ENCODE measurements at regions not wholly inside any gene's neighbourhood (a gene's known extent, or its start where the extent isn't known, plus 50 kb on each side); places are given as distances from the start of the nearest gene placed in this dataset.

DNA sequence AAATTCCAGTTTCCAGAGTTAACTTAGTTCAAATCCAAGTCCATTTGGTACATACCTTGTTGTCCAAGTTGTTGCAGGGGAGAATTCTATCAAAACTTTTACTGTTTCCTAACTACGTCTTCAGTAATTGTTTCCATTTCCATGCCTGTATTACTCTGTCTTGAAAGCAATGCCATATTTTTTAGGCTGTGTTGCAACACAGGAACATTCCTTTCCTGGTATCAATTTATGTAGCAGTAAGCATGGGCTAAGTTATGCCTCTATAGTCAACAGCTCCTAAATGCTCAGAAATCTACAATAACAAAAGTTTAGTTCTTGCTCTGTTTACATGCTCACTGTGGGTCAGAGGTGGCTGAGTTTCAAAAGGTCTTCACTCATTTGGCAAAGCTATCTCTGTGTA is 1943.8 kb upstream of the PIK3C3 start:
- no peak for DNase-seq

DNA sequence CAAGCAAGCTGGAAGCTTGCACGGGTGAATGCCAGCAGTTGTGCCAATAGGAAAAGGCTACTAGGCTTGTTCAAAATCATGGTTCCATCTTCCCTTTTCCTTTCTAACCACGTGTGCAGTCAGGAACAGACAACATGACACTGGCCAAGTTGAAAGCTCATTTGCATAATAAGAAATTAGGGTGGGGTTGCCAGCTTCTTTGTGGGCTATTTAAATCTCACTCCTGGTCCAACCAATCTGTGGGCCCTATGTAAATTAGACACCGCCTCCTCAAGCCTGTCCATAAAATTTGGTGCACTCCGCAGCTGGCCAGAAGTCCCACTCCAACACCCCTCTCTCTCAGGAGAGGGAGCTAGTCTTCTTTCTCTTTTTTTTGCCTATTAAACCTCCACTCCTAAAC is 1948.4 kb upstream of the PIK3C3 start:
- DNase-seq: no peak

DNA sequence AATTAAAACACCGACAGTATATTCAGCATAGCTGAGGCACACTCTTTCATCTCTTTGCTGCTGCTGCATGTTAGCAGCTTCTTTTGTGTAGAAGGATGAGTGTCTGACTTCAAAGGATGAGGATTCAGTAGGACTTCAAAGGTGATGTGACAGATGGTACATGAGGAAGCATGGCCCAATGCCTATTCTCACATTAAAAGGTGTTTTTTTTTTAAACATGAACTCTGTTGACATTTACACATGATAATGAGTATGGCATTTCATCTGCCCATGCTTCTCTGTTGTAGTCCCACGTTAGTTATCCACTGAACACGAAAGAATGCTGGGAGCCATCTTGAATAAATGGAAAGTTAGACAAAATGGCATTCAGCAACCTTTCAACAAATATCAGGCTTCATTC is 1950.8 kb upstream of the PIK3C3 start:
- no peak for DNase-seq

DNA sequence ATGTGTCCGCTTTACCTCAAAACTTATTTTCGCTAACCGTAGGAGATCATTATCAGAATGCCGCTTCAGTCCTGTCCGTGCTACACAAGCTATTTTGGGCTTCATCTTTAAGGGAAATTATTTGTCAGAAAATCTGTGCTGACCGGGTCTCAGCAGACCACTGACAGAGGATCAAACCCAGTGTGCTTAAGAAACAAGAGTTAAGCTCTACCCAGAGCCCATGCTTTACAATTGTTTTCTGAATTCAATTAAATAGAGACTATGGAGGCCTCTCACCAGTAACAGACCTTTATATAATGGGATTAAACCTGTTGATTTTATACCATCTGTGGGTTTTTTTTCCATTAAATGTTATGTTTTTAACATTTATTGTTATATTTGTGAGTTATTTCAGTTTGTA is 1956.7 kb upstream of the PIK3C3 start:
- DNase-seq: no peak

DNA sequence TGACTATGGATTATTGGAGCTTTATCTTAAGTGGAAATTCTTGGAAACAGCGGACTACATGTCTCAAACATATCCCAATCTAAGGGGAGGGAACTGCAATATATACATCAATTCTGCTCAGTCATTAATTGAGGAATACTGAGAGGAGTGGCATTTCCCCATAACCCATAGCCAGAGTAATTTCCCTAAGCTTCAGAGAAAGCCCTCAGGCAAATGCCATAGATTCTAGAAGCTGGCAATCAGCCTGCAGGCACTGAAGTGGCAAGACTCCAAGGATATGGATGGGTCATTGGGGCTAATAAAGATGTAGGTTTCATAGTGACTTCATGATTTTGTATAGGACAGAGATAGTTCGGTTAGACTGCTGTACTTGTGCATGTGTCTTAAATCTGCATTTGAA is 1960.5 kb upstream of the PIK3C3 start:
- DNase-seq: no peak

DNA sequence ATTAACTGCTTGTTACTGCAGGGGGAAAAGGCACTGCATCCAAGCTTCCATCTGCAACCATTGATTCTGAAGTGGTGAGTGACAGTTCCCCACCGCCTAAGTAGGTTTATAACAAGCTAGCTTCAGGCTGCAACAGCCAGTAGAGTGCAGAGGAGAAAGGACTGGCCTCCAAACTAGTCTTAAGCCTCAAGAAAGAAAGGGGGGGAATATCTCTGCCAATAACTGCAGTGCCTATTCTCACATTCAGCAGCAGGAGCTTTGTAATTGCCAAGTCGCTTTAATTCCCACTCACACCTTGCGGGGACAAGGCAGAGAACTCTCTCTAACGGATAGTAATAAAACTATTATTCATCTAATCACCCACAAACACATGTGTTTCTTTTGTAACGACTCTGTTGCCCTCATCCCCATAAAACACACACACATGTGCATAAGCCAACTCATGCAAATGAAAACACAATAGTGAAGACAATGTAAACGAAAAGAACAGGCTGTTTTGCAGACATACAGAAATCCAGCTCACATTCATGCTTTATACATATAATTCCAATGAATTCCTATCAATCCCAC is 1963.3 kb upstream of the PIK3C3 start:
- no peak for DNase-seq

DNA sequence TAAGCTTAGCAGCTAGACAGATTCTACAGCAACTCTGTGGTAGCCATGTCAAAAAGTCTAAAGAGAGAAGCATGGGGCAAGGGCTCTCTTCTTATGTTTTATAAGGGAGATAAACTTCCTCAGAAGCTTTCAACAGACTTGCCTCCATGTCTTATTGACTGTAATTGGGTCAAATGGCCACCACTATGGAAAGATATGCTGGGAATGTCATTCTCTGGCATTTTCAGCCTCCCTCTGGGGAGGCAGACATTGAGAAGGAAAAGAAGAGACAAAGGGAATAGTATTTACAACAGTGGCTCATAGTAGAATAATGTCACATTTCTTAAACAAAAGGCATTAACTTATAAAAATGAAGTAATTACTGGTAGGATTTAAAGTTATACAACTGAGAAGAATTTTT is 1964.5 kb upstream of the PIK3C3 start:
- no peak for DNase-seq

DNA sequence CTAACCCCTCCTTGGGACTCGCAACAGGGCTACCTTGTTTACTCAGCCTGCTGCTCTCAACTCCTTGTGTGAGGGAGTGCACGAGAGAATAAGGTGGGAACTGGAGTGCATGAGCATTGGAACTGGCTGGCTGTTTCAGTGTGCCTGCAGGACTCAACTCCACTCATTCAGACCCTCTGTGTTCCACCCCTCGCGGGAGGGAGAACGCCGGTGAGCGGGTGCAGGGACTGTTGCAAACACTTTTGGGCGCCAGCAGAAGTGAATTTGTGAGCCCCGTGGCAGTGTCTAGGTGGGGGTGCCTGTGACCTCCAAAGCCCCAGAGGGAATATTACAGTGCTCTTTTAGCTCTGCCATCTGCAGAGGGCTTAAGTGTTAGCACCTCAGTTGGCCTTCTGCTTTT is 1978.3 kb upstream of the PIK3C3 start:
- no peak for DNase-seq

DNA sequence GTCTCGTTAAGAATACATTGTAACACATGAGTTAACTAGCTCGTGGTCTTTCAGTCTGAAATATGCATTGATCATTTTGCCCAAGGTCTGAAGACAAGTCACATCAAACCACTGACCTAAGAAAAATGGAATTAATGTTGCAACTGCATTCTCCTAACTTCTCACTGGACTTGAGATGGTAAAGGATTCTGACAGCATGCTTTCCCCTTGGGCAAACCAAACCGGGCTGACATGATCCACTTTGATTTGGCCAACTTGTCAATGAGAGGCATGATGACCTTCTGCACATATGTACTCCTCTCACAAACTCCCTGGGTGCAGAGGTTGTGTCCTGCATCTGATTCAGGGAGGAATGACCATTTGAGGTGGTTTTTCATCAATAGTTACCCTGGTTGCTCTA is 1982.5 kb upstream of the PIK3C3 start:
- DNase-seq: no peak

DNA sequence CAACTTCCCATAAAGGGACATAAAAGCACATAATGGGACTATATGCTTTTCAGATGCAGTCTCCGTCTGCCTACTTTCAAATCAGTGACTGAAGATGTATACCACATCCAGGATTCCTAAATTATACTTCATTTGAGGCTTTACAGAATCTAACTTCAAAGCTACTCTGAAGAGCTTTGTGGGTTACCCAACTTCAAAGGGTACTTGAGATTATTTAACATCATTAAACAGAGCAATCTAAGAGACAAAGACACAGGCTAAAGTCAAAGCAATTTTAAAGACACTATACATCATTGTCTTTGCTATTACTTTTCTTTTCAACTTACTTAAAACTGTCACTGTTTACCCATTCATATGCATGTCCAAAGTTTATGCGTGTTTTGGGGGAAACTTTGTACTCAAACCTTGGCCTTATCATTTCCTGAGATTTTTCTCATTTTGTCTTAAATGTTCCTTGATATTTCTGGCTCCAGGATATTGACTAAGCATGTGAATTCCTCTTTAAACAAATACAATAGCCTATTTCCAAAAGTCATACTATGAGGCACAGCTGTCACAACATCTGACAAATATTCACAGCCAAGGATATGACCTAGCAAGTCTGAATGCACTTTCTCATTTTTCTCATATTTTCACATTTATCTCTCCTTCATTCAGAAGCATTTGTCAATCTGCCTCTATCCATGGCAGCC is 1985.1 kb upstream of the PIK3C3 start:
- no peak for DNase-seq

DNA sequence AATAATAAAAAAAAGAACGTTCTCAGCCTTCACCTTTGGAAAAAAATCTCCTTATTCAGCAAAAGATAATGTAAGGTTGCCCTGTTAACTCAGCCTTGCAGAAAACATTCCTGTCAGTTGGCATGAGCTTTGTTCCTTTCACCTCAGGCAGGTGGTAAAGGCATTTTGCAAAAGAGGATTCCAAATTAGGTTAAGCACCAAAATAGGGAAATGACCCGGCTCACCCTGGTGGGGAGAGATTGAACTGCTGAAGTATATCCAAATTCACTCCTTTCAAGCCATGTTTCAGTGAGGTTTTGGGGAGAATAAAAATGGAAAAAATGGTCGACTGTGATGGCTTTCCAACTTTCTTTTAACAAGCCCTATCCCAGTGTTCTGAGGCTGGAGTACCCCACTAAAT is 1988.8 kb upstream of the PIK3C3 start:
- no peak for DNase-seq

DNA sequence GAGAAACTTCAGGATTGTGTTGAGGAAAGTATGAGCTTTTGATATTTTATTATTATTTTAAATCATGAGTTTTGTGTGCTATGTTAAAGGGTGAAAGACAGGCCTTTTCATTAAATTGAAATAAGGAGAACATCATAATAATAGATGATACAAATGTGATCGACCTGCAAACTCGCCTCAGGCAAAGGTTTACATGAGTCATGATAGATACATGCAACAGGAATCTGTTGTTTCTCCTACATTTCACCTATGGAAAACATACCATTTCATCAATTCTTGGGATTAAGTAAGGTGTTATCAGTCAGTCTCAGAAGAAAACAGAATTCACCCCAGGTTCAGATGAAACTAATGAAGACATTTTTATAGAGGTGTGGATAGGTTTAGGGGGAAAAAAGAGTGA is 1992.5 kb upstream of the PIK3C3 start:
- no peak for DNase-seq

DNA sequence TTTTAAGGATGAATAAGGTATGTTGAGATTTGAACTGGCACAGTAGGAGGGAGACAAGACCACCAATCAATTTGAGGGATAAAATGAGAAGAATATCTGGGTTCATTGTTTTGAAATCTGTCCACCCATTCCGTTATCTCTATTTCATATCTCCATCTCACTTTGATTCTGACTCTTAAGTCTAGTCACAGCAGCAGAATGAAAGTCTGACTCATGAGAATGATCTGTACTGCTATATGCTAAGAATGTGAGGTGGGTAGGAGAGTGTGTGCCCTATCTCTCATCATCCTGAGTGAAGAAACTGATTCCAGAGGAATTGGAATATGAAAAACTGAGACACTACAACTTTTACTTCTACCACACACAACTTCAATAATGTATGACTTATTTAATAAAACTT is 1994.5 kb upstream of the PIK3C3 start:
- DNase-seq: no peak

DNA sequence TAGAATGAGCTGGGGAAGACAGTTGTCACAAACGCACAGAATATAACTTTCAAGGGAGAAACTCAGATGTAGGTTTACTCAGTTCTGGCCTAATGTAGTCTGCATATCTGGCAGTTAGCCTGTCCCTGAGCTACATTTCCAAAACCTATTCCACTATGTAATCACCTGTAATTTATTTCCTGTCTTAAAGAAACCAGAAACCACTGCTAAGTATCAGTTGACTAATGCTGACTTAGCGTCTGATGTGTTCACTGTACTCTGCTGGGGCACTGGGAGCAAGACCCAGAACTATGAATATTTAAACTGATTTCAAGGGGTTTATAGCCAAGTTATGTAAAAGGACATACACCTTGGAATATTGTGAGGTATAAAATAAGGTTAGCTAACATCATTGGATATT is 1995.2 kb upstream of the PIK3C3 start:
- no peak for DNase-seq

DNA sequence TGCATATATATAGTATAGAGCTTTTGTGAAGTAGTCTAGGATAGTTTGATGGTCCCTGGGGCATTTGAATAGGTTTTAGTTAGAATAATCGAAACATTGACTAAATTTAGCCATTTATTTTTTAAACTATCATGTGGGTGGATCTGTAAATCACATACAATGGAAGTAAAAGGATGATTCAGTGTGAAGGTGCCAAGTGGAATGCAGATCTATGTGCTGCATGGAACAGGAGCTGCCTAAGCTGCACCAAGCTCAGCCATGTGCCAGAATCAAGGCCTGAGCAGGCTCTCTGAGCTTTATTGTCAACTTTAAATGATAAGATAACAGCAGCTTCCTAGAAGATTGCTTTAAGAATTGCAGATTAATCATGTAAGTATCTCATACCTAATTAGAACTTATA is 1996.2 kb upstream of the PIK3C3 start:
- DNase-seq: no peak

DNA sequence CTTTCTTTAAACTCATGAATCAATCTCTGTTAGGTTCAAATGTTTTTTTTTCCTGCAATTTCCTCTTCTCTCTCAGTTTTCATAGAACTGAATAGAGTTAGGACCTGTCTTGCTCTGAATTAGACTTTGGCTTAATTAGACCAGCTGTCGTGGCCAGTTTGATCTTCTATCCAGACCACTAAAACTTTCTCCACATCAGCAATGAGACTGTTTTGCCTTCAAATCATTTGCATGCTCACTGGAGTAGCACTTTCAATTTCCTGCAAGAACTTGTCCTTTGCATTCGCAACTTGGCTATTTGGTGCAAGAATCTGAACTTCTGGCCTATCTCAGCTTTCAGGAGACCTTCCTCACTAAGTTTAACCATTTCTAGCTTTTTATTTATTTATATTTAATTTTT is 2002.2 kb upstream of the PIK3C3 start:
- DNase-seq: no peak

DNA sequence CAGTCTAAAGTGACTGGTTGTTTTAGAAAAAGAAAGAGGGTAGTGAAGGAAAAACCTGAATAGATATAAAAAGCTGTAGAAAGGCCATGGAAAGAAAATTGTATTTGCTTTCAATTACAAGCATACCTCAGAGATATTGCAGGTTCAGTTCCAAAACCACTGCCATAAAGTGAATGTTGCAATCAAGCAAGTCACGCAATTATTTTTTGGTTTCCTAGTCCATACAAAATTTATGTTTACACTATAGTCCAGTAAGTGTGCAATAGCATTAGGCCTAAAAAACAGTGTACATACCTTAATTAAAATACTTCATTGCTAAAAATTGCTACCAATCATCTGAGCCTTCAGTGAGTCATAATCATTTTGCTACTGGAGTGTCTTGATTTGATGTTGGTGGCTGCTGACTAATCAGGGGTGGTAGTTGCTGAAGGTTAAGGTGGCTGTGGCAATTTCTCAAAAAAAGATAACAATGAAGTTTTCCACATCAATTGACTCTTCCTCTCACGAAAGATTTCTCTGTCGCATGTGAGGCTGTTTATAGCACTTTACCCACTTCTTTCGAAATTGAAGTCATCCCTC is 2003.8 kb upstream of the PIK3C3 start:
- no peak for DNase-seq

DNA sequence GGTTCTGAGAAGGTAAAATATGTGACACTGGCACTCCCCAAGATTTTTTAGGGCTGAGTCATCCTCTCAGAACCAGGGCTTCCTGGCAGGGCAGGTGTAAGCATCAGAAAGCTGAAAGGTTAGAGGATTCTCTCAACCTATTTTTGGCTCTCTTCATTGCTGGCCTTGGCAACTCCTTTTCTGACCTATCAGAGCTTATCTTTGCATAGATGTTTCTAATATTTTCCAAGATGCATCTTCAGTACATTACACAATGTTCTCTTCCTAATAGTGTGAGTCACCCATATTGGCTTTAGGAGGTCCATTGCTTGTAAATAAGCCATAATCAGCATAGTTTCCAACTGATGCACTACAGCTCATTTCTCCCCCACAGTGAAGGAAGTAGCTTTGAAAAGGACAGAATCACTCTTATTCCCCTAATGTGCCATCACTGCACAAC is 2008.4 kb upstream of the PIK3C3 start:
- DNase-seq: no peak

DNA sequence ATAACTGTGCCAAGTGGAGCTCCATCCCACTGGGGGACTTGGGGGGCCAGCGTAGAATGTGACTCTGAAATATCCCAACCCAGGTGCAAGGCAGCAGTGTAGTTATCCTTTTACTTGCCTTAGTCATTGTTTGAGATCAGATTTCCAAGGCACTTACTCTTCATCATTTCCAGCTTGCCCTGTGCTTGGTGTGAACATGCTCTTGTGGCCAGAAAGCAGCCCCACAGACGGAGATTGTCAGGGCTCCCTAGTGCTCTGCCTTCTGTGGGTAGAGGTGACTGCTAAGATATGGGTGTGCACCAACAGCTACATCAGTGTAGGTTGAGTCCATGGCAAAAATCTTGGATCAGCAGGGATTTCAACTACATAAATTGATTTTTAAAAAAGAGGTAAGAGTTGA is 2010.0 kb upstream of the PIK3C3 start:
- DNase-seq: no peak

DNA sequence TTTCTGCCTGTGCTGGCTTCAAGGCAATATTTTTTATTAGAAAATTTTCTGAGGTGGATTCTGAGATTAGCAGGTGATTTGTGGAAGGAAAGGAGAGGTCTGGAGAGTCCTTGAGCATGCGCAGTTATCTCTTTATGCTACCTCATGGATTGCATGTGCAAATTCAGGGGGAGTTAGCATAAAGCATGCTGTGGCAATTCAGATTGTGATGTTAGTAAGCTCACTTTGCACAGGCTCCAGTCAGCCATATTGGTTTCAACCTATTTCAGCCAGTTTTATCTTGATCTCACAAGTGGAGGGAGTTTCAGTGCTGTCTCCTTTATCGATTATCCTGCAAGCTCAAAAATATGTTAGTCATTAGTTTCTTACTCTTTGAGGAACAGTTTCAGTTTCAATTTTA is 2012.3 kb upstream of the PIK3C3 start:
- DNase-seq: no peak

DNA sequence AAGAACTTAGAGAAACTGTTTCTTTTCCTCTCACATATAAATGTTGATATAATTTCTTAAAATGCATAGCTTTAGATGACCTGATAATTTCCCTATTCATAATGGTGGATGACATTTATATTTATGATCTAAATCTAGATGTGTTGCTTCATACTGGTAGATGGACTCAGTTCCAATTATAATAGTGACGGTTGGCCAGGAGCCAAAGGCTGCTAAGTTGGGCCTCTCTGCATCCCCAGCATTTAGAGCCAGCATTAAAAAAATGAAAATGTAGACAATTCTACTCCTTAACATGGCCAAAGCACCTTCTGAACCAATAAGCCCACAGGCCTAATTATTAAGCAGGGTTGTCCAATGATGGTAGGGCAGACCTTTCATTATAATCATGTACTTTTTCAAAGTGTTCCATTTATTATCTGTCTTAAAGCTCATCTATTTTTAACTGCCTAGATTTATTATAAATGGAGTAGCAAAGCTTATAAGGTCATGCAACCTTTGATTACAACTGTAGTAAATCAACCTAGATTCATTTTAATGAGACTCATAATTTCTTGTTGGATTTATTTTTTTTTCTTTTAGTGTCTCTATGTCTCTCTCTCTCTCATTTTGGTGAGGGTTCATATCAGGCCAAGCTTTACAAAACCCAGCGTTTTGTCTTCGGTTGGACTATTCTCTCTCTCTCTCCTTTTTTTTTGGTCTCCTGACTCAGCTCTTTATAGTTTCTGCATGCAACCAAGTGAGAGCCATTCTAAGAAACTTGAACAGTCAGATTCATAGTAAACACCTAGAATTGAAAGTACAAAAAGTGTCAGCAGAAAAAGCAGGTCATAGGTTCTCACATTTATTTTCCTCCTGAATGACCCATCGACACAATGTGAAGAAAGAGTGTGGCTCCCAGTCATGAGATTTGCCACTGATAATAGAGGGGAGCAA is 2016.1 kb upstream of the PIK3C3 start:
- DNase-seq: no peak

DNA sequence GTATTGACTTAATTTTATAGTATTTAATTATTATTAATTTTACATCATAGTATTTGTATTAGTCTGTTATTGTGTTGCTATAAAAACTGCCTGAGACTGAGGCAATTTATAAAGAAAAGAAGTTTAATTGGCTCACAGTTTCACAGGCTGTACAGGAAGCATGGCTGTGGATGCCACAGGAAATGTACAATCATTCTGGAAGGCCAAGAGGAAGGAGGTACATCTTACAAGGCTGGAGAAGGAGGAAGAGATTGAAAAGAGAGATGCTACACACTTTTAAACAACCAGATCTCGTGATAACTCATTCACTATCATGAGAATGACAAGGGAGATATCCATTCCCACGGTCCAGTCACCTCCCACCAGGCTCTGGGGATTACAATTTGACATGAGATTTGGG is 2019.4 kb upstream of the PIK3C3 start:
- DNase-seq: no peak

DNA sequence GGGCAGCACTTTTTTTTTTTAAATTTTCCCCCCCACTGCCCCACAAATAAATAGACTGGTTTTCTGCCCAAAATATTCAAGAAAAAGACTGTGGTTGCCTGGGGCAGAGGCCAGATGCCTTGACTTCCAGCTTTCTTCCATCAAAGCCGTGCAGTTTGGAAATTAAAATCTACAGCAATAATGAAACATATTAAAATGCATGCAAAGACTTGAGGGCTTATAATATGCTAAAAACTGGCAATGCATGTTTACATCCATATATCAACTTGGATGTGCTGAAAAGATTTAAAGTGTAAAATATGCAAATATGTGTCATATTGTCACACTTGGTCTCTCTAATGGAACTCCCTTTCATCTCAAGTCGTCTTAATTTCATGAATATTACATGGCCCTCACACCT is 2036.2 kb upstream of the PIK3C3 start:
- no peak for DNase-seq

All from NCI-H1092 treated with DMSO at 0.1 percent for 48 hours (cell line).